ENCODE measurements at regions not wholly inside any gene's neighbourhood (a gene's known extent, or its start where the extent isn't known, plus 50 kb on each side); places are given as distances from the start of the nearest gene placed in this dataset.

DNA sequence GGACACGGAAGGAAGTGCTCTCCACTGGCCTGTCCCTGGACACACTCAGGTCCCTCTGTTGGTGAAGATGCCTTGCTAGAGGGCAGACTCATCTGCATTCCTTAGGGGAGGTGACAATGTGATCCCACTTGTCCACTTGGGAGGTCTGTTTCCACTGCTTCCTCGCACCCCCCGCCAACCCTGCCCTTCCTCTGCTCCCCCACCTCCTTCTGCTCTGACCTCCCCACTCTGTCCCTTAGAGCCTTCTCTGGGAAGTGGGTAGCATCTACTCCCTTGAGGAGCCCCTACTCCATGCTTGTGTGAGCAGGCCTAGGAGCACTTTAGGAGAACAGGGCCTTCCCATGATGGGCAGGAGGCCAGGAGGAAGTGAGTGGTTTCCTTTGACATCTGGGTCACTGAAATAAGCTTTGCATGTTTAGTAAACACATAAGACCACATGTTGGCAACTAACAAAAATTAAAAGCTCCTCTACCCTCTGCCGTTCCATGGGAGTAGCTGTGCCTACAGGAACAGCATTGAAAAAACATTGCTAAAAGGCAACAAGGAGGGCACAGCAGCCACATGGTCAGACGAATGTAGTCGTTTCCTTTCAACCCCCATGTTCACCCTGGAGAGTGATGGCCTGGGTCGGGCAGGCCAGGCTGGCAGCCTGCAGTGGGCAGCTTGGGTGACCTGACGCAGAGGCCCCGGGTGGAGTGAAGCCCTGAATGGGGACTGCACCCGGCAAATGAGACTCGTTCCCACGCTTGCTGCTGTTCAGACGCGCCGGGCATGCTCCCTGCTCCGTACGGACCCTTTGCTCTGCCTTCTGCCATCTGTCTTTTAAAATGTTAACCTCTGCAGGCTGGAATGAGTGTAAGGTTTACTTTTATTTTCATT, 634.0 kb downstream of the IRX1 start:
- Histone ChIP-seq H3K27ac (no peak overlapping the region), H3K4me1 (no peaks in the 10 kb centered on the region), H3K4me3 (no peak overlapping the region), H3K27me3 (peaks cover 32% of the 10 kb centered on the region), H3K36me3 (no peaks in the 10 kb centered on the region), H3K9me3 (peaks cover 0 to 15% (median 0%) of the 10 kb centered on the region in 3 donors)
- ATAC-seq, result peak; percentile 14
- WGBS, 2 donors (ENCODE audit: low coverage in 1 of 2), result 53 to 74% methylated on average over 3 to 8 of the region's 17 CpGs
- no peak for TF ChIP-seq POLR2AphosphoS5 (IDR thresholded peaks at IDR 0.05)
- TF ChIP-seq POLR2A (IDR thresholded peaks at IDR 0.05), result no peak
- TF ChIP-seq, protein P1, sequence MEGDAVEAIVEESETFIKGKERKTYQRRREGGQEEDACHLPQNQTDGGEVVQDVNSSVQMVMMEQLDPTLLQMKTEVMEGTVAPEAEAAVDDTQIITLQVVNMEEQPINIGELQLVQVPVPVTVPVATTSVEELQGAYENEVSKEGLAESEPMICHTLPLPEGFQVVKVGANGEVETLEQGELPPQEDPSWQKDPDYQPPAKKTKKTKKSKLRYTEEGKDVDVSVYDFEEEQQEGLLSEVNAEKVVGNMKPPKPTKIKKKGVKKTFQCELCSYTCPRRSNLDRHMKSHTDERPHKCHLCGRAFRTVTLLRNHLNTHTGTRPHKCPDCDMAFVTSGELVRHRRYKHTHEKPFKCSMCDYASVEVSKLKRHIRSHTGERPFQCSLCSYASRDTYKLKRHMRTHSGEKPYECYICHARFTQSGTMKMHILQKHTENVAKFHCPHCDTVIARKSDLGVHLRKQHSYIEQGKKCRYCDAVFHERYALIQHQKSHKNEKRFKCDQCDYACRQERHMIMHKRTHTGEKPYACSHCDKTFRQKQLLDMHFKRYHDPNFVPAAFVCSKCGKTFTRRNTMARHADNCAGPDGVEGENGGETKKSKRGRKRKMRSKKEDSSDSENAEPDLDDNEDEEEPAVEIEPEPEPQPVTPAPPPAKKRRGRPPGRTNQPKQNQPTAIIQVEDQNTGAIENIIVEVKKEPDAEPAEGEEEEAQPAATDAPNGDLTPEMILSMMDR (IDR thresholded peaks at IDR 0.05), result no peak
- no peak for TF ChIP-seq EP300 (IDR thresholded peaks at IDR 0.05)

DNA sequence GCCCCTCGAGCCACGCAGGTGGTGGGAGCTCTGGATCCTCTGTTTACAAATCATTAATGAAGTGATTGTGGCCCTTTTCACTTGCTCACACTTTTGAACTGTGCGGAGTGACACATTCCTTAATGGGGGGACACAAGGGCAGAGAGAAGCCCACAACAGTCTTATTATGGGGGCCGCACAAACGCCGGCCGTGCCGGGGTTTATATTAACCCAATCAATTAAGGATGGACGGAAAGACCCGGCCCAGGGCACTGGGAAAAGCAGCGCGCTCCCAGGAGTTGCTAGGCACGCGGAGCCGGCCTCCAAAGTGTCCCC, 634.8 kb downstream of the IRX1 start:
- ATAC-seq, result no peak
- TF ChIP-seq, protein P1 (IDR thresholded peaks at IDR 0.05), result no peak
- no peak for TF ChIP-seq POLR2A (IDR thresholded peaks at IDR 0.05)
- no peak for TF ChIP-seq EP300 (IDR thresholded peaks at IDR 0.05)
- no peak for TF ChIP-seq POLR2AphosphoS5 (IDR thresholded peaks at IDR 0.05)
- H3K9me3 ChIP-seq, result peaks cover 0 to 22% (median 0%) of the 10 kb centered on the region in 3 donors
- H3K27me3 ChIP-seq, result peaks cover 32% of the 10 kb centered on the region
- WGBS, 2 donors (ENCODE audit: low coverage in 1 of 2), result 25 to 42% methylated on average over 9 of the region's 15 CpGs
- no peak overlapping the region for H3K27ac ChIP-seq
- H3K36me3 ChIP-seq, result no peaks in the 10 kb centered on the region
- H3K4me1 ChIP-seq, result no peaks in the 10 kb centered on the region
- H3K4me3 ChIP-seq, result no peak overlapping the region

DNA sequence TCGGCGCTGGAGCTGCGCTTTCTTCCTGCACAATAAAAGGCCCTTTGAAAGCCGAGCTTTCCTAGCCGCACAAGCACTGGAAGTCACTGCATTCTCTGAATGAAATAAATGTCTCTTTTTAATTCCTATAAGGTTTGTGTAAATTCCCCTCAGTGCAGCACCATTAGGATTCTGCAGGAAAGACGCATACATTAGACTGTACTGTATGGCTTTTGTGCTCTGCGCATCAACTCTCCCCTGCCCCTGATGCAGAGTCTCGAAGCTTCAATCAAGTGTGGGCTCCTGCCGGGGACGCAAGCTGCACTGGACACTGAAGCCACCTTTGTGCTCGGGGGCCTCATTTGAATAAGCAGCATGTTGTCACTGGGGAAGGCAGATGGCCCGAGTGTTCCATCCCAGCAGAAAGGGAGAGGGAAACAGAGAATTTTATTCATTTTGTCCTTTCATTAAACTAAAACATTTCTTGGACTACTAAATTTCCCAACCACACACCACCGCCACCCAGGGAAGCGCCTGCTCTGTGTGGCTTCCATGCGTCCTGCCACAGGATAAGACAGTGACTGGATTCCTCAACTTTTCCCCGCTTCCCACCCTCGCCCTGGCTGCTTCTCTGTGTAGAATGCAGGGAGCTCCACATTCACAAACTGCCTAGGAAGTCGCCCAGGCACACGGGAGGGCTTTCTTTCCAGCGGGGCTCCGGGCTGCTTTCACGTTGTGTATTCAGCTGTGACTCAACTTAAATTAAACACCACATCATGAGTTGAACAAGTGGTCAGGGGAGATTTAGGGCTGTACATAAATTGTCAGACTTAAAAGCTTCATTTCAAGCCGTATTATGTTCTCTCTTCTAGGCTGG, 635.4 kb downstream of the IRX1 start:
- Histone ChIP-seq H3K4me1 (no peaks in the 10 kb centered on the region), H3K9me3 (peaks cover 0 to 27% (median 0%) of the 10 kb centered on the region in 3 donors), H3K27ac (no peak overlapping the region), H3K4me3 (no peak overlapping the region), H3K27me3 (peaks cover 32% of the 10 kb centered on the region), H3K36me3 (no peaks in the 10 kb centered on the region)
- TF ChIP-seq POLR2AphosphoS5 (IDR thresholded peaks at IDR 0.05), result no peak
- no peak for TF ChIP-seq POLR2A (IDR thresholded peaks at IDR 0.05)
- TF ChIP-seq, protein P1 (IDR thresholded peaks at IDR 0.05), result no peak
- no peak for TF ChIP-seq EP300 (IDR thresholded peaks at IDR 0.05)
- no peak for ATAC-seq
- WGBS, 2 donors (ENCODE audit: low coverage in 1 of 2), result 31 to 52% methylated on average over 11 to 19 of the region's 23 CpGs

DNA sequence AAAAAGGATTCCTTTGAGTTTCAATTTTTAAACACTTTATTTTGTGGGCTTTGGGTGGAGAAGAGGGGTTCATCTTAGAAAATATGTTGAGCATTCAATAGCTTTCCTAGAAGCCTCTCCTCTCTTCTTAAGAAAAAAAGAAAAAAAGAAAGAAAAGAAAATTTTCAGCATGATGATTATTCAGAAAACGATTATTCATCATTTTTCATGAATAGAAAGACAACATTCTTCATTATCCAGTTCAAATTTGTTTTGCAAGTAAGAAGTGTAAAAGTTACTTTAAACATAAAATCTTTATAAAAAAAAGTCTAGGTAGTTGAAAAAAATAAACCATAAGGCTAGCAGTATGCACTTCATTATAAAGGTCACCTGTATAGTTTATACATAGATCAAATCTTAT, 636.5 kb downstream of the IRX1 start:
- Histone ChIP-seq H3K9me3 (peaks cover 0 to 29% (median 0%) of the 10 kb centered on the region in 3 donors), H3K4me1 (no peaks in the 10 kb centered on the region), H3K27me3 (peaks cover 32% of the 10 kb centered on the region), H3K27ac (no peak overlapping the region), H3K4me3 (no peak overlapping the region), H3K36me3 (no peaks in the 10 kb centered on the region)
- ATAC-seq, result no peak
- TF ChIP-seq POLR2A (IDR thresholded peaks at IDR 0.05), result no peak
- 58 to 64% methylated on average over 1 of the region's 1 CpG for WGBS, 2 donors (ENCODE audit: low coverage in 1 of 2)

DNA sequence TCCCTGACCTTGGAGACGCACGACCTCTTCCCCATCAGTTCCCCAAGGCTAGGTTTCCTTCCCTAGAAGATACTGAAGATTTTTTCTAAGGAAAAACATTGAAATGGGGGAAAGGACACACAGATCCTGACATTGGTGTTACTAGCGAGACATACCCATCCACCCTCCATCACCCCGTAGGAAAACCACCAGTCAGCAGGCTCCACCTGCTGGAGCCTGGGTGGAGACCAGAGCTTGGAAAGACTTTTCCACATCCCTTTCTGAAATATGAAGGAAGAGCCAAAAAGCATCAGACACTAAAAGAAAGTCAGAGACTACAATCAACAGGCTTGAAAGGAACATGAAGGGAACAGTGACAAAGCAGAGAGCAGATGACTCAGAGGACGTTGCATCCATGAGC, 638.0 kb downstream of the IRX1 start:
- no peak for ATAC-seq
- Histone ChIP-seq H3K36me3 (no peaks in the 10 kb centered on the region), H3K27ac (no peak overlapping the region), H3K4me1 (no peaks in the 10 kb centered on the region), H3K4me3 (no peak overlapping the region), H3K27me3 (peaks cover 30% of the 10 kb centered on the region), H3K9me3 (peaks cover 0 to 29% (median 0%) of the 10 kb centered on the region in 3 donors)
- WGBS, 2 donors (ENCODE audit: low coverage in 1 of 2), result 62 to 75% methylated on average over 1 to 5 of the region's 5 CpGs
- TF ChIP-seq, protein P1 (IDR thresholded peaks at IDR 0.05), result no peak
- TF ChIP-seq EP300 (IDR thresholded peaks at IDR 0.05) (no peak), POLR2AphosphoS5 (IDR thresholded peaks at IDR 0.05) (no peak), POLR2A (IDR thresholded peaks at IDR 0.05) (no peak)
